ENCODE measurements at regions not wholly inside any gene's neighbourhood (a gene's known extent, or its start where the extent isn't known, plus 50 kb on each side); places are given as distances from the start of the nearest gene placed in this dataset.

GRCh38 chr7:19448091-19448490, 260.7 kb downstream of the POLR1F start:
- TF ChIP-seq CTCF (IDR thresholded peaks at IDR 0.05; ENCODE audit: low read depth, low read length, poor library complexity, severe bottlenecking) = no peak
- no peak for TF ChIP-seq EZH2phosphoT487 (IDR thresholded peaks at IDR 0.05; ENCODE audit: borderline replicate concordance, low read length)

Measured in DOHH2 (cell line).